Breast epithelium (tissue), 3 donors: ENCODE measurements at regions not wholly inside any gene's neighbourhood (a gene's known extent, or its start where the extent isn't known, plus 50 kb on each side); places are given as distances from the start of the nearest gene placed in this dataset.

Experiments
- POLR2A ChIP-seq: fragments of 450-650 bp; IDR thresholded peaks from one replicate; pipeline ENCODE4 v1.6.1; 2016; ENCODE audit warnings: antibody characterized with exemption, mild to moderate bottlenecking, moderate library complexity
- POLR2AphosphoS5 ChIP-seq, 3 donors: sonication (generic); formaldehyde crosslinking; IDR thresholded peaks; one replicate each; pipeline ENCODE4 v1.6.1; 2017; ENCODE audit warnings: antibody characterized with exemption in 3 of 3
- TF ChIP-seq, protein P1 (sequence below), 3 donors: fragments of 450-650 bp; IDR thresholded peaks; one replicate each; pipeline ENCODE4 v1.5.1; 2016 to 2017; ENCODE audit warnings: antibody characterized with exemption in 3 of 3, mild to moderate bottlenecking in 3 of 3, moderate library complexity in 3 of 3

DNA sequence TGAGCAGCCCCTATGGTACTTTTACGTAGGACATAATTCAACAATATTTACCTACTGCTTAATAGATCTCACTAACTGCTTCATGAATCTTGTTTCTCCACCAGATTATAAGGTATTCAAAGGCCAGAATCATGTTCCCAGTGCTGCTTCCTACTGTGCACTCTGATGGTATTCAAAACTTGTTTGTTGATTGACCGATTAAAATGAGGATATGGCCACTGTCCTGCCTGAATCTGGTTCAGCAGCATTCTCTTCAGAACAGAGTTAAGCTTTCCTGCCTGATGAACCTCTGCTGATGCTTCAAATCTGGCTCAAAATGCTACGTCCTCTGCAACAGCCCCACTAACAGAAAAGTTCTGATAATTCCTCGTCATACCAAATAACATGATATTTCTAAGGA is 150.7 kb upstream of the ZNF462 start:
- TF ChIP-seq POLR2A (no peak), POLR2AphosphoS5 (IDR thresholded peaks at IDR 0.05) (no peak)
- TF ChIP-seq, protein P1, sequence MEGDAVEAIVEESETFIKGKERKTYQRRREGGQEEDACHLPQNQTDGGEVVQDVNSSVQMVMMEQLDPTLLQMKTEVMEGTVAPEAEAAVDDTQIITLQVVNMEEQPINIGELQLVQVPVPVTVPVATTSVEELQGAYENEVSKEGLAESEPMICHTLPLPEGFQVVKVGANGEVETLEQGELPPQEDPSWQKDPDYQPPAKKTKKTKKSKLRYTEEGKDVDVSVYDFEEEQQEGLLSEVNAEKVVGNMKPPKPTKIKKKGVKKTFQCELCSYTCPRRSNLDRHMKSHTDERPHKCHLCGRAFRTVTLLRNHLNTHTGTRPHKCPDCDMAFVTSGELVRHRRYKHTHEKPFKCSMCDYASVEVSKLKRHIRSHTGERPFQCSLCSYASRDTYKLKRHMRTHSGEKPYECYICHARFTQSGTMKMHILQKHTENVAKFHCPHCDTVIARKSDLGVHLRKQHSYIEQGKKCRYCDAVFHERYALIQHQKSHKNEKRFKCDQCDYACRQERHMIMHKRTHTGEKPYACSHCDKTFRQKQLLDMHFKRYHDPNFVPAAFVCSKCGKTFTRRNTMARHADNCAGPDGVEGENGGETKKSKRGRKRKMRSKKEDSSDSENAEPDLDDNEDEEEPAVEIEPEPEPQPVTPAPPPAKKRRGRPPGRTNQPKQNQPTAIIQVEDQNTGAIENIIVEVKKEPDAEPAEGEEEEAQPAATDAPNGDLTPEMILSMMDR (IDR thresholded peaks at IDR 0.05): no peak
